ENCODE measurements at regions not wholly inside any gene's neighbourhood (a gene's known extent, or its start where the extent isn't known, plus 50 kb on each side); places are given as distances from the start of the nearest gene placed in this dataset.

DNA sequence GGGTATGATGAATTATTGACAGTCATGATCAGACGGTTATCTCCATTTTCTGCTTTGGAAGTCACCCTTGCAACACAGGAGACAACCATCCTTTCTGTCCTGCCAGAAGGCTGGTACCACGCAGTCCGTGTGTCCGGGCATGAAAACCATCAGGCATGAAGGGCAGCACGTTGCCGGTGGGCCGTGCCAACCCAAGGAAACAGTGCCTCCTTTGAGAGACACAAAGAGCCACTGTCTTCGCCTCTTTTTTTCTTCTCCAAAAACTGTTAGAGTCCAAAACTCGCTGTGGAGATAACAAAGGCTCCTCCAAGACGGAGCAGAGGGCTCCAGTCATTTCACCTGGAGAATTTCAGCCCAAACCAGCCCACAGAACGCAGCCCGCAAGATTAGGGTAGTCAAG is 60.4 kb upstream of the ARHGAP21 start:
- CTCF ChIA-PET = interaction anchor here (0.6 kb wide), 1 partner anchor 54 kb away, joined by 4 read pairs; no protein-coding TSS in a partner anchor
- POLR2A ChIA-PET = no interaction called here

DNA sequence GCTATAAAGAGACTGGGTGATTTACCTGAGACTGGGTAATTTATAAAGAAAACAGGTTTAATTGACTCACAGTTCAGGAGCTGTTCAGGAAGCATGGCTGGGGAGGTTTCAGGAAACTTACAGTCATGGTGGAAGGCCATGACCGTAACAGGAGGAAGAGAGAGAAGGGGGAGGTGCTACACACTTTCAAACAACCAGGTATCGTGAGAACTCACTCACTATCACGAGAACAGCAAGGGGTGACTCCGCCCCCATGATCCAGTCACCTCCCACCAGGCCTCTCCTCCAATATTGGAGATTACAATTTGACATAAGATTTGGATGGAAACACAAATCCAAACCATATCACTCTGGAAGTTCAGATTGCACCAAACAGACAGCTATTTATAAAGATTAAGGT is 59.8 kb upstream of the ARHGAP21 start:
- H3K27me3 ChIP-seq (replicated peaks in 1 of 4; ENCODE audit: control extremely low read depth in 1 of 4, control insufficient read depth in 3 of 4, insufficient read depth in 4 of 4, low read length in 3 of 4) = no peaks in the 10 kb centered on the region
- no peaks in the 10 kb centered on the region for H4K20me1 ChIP-seq (ENCODE audit: control insufficient read depth, insufficient read depth, low read length, poor library complexity, severe bottlenecking)
- no peak overlapping the region for H3K27ac ChIP-seq (ENCODE audit: low read length in 2 of 2)
- H3K27me3 Mint-ChIP-seq = peaks cover 3% of the 10 kb centered on the region
- peaks cover 2% of the 10 kb centered on the region for H3K9me3 Mint-ChIP-seq (ENCODE audit: insufficient read depth)
- CTCF ChIA-PET = no interaction called here
- no peak overlapping the region for H3K9ac ChIP-seq (ENCODE audit: low read length)
- H3K4me1 Mint-ChIP-seq = no peaks in the 10 kb centered on the region
- no peak for DNase-seq
- H3K4me2 ChIP-seq (replicated peaks; ENCODE audit: low read depth, low read length, poor library complexity, severe bottlenecking) = no peak overlapping the region
- no peak for ATAC-seq (ENCODE audit: low read depth)
- no peaks in the 10 kb centered on the region for H3K79me2 ChIP-seq (ENCODE audit: control insufficient read depth, insufficient read depth, low read length)
- H3K27ac Mint-ChIP-seq = no peak overlapping the region
- WGBS (ENCODE audit: insufficient coverage) = no CpG with 5 or more reads among the region's 4 CpGs
- H3K4me3 ChIP-seq (ENCODE audit: control extremely low read depth in 1 of 5, extremely low read depth in 1 of 5, insufficient read depth in 1 of 5, low read depth in 2 of 5, low read length in 4 of 5) = no peak overlapping the region
- H3K9me3 ChIP-seq (ENCODE audit: control extremely low read depth in 1 of 3, control insufficient read depth in 2 of 3, insufficient read depth in 1 of 3, low read length in 2 of 3) = no peaks in the 10 kb centered on the region
- H3K4me1 ChIP-seq (ENCODE audit: control insufficient read depth in 2 of 2, insufficient read depth in 2 of 2, low read length in 2 of 2) = no peaks in the 10 kb centered on the region
- POLR2A ChIA-PET = no interaction called here
- no peaks in the 10 kb centered on the region for H3K36me3 ChIP-seq (replicated peaks in 1 of 2; ENCODE audit: control extremely low read depth in 1 of 2, control insufficient read depth in 1 of 2, extremely low read depth in 1 of 2, insufficient read depth in 2 of 2, low read length in 1 of 2)
- no peak overlapping the region for H2AFZ ChIP-seq (ENCODE audit: insufficient read depth, low read depth, low read length, poor library complexity, severe bottlenecking)
- TF ChIP-seq, protein P1, sequence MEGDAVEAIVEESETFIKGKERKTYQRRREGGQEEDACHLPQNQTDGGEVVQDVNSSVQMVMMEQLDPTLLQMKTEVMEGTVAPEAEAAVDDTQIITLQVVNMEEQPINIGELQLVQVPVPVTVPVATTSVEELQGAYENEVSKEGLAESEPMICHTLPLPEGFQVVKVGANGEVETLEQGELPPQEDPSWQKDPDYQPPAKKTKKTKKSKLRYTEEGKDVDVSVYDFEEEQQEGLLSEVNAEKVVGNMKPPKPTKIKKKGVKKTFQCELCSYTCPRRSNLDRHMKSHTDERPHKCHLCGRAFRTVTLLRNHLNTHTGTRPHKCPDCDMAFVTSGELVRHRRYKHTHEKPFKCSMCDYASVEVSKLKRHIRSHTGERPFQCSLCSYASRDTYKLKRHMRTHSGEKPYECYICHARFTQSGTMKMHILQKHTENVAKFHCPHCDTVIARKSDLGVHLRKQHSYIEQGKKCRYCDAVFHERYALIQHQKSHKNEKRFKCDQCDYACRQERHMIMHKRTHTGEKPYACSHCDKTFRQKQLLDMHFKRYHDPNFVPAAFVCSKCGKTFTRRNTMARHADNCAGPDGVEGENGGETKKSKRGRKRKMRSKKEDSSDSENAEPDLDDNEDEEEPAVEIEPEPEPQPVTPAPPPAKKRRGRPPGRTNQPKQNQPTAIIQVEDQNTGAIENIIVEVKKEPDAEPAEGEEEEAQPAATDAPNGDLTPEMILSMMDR (IDR thresholded peaks at IDR 0.05) = no peak
- no peak for TF ChIP-seq EZH2 (IDR thresholded peaks at IDR 0.05; ENCODE audit: borderline replicate concordance, insufficient read depth, low read depth, low read length, poor library complexity, severe bottlenecking)
- intact Hi-C loops (cut with micrococcal nuclease) = no loop called here
- no peak overlapping the region for H3K4me3 Mint-ChIP-seq

More for the DNA sequence above, 60.4 kb upstream of the ARHGAP21 start:
- Mint-ChIP-seq H3K9me3 (ENCODE audit: insufficient read depth) (peaks cover 2% of the 10 kb centered on the region), H3K4me3 (no peak overlapping the region), H3K4me1 (no peaks in the 10 kb centered on the region), H3K27me3 (peaks cover 3% of the 10 kb centered on the region), H3K27ac (no peak overlapping the region)
- Histone ChIP-seq H4K20me1 (ENCODE audit: control insufficient read depth, insufficient read depth, low read length, poor library complexity, severe bottlenecking) (no peaks in the 10 kb centered on the region), H3K27ac (ENCODE audit: low read length in 2 of 2) (no peak overlapping the region), H3K9ac (ENCODE audit: low read length) (no peak overlapping the region), H3K36me3 (replicated peaks in 1 of 2; ENCODE audit: control extremely low read depth in 1 of 2, control insufficient read depth in 1 of 2, extremely low read depth in 1 of 2, insufficient read depth in 2 of 2, low read length in 1 of 2) (no peaks in the 10 kb centered on the region), H3K4me2 (replicated peaks; ENCODE audit: low read depth, low read length, poor library complexity, severe bottlenecking) (no peak overlapping the region), H3K79me2 (ENCODE audit: control insufficient read depth, insufficient read depth, low read length) (no peaks in the 10 kb centered on the region), H3K4me1 (ENCODE audit: control insufficient read depth in 2 of 2, insufficient read depth in 2 of 2, low read length in 2 of 2) (no peaks in the 10 kb centered on the region), H3K27me3 (replicated peaks in 1 of 4; ENCODE audit: control extremely low read depth in 1 of 4, control insufficient read depth in 3 of 4, insufficient read depth in 4 of 4, low read length in 3 of 4) (no peaks in the 10 kb centered on the region), H3K4me3 (ENCODE audit: control extremely low read depth in 1 of 5, extremely low read depth in 1 of 5, insufficient read depth in 1 of 5, low read depth in 2 of 5, low read length in 4 of 5) (no peak overlapping the region), H3K9me3 (ENCODE audit: control extremely low read depth in 1 of 3, control insufficient read depth in 2 of 3, insufficient read depth in 1 of 3, low read length in 2 of 3) (no peaks in the 10 kb centered on the region), H2AFZ (ENCODE audit: insufficient read depth, low read depth, low read length, poor library complexity, severe bottlenecking) (no peak overlapping the region)
- intact Hi-C loops (cut with micrococcal nuclease) = no loop called here
- DNase-seq (no peak), ATAC-seq (ENCODE audit: low read depth) (no peak)
- WGBS (ENCODE audit: insufficient coverage) = 88% methylated on average over 11 of the region's 12 CpGs
- TF ChIP-seq, protein P1 (IDR thresholded peaks at IDR 0.05) = no peak
- no peak for TF ChIP-seq EZH2 (IDR thresholded peaks at IDR 0.05; ENCODE audit: borderline replicate concordance, insufficient read depth, low read depth, low read length, poor library complexity, severe bottlenecking)
